Amniotic epithelial cell (primary cell): ENCODE measurements at regions not wholly inside any gene's neighbourhood (a gene's known extent, or its start where the extent isn't known, plus 50 kb on each side); places are given as distances from the start of the nearest gene placed in this dataset.
"Not testable (repeated sequence)": the region's sequence is repeated elsewhere in the genome, so short reads cannot be mapped to it uniquely, and the experiment has no call there.

Source experiments
- DNase-seq: peaks from one replicate; pipeline ENCODE4 v3.0.0-alpha.2; 2010; ENCODE audit warnings: low read depth

DNA sequence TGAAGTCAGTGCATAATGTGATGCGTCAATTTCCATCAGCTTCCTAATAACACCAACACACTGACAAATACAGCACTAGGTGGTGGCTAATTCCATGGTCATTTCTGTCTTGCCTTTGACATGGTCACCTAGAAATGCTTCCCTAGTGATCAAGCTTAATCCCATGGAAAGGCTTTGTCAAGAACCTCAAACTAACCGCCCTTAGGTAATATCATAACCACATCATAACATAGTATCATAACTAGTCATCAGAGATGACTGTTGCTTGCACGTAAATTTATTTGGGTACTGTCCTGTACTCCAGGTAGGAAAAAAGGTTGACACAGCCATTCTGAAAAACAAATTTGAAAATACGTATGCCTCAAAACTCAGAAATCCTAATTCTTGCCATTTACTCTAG is 471.8 kb downstream of the IRS1 start:
- no peak for DNase-seq

GRCh38 chr2:226325526-226325925 is 474.1 kb downstream of the IRS1 start:
- DNase-seq, result peak; percentile 12

DNA sequence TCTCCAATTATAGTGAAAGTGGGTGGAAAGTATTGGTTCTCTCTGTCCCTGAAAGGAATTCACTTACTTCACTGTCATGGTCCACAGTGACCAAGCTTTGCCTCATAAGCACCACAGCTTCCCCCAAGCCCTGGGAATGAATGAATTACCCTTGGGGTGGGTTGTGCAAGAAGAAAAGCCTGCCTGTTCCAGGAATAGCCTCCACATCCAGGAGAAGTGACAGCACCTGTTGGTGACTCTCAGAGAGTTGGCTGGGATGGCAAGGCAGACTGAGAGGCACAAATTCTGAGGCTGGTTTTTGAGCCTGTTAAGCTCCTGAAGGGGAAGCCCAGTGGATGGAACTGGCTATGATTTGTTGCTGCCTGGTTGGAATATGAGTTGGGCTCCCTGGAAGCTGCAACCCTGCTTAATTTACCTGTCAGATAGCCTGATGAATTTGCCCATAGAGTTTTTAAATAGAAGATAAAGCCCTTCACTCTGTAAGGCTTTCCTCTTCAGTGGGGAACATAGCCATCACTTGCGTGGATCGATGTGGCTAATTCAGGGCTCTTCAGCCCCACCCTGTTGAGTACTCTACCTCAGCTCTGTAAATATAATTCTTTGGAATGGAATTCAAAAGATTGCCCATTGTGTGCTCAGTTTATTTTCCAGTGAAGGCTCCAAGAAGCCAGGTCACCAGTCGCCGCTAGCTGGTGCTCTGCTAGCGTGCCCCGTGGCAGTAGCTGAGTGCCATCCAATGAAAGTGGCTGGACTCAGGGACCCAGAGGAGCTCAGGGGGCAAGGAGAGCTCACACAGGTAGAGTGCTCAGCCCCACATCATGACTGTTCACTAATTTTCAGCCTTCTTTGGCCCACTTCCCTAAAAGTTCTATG is 479.3 kb downstream of the IRS1 start:
- no peak for DNase-seq

- DNase-seq, result no peak
Measured at GRCh38 chr2:226317970-226318369, 481.6 kb downstream of the IRS1 start.

GRCh38 chr2:226313060-226313459 is 486.6 kb downstream of the IRS1 start:
- DNase-seq, result no peak

DNA sequence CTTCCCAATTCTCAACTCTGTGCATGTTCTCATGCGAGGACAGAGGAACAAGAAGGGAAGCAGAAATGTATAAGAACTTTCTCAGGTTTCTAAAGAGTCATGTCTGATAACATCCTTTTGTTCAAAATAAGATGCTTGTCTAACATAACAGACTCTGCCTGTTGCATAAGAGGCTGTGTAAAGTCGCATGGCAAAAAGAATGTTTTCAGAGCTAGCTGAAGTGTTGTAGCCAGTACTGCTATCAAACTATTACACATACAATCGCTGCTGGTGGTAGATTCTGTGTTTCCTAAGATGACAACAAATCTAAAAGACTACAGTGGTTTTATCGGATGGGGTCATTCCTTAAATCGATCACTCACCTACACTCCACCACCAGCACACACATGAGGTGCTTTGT is 487.5 kb downstream of the IRS1 start:
- DNase-seq, result peak; percentile 42

DNA sequence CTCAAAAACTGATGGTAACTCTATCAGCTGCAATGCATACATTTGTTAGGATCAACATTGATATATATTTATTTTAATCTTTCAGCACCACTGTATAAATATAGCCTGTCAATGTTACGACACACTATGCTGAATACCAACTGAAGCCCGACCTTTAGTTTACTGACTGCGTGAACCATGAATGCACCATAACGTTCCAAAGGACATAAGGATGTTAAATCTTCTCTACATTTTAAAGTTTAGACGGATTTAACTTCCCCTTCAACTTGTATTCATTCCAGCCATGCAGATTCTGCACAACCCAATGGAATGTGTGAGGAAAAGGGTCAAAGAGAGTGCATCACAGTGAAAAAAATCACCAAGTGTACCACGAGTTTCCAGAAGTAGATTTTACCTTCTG is 489.5 kb downstream of the IRS1 start:
- peak; percentile 24 for DNase-seq

GRCh38 chr2:226308986-226309385 is 490.6 kb downstream of the IRS1 start:
- DNase-seq, result no peak

DNA sequence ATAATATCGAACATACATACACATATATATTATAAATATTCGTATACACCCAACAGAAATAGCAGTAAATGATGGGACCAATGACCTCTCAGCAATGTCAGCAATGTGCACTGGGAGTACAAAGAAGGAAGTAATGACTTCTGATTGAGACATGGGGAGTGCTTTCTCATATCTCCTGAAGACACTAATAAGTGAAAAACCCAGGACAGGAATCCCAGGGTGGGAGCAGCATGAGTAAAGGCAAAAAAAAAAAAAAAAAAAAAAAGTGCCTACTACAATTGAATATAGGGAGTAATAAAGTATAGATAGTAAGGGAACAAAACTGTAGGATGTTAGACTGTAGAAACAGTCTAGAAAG is 491.3 kb downstream of the IRS1 start:
- DNase-seq, result no peak

DNA sequence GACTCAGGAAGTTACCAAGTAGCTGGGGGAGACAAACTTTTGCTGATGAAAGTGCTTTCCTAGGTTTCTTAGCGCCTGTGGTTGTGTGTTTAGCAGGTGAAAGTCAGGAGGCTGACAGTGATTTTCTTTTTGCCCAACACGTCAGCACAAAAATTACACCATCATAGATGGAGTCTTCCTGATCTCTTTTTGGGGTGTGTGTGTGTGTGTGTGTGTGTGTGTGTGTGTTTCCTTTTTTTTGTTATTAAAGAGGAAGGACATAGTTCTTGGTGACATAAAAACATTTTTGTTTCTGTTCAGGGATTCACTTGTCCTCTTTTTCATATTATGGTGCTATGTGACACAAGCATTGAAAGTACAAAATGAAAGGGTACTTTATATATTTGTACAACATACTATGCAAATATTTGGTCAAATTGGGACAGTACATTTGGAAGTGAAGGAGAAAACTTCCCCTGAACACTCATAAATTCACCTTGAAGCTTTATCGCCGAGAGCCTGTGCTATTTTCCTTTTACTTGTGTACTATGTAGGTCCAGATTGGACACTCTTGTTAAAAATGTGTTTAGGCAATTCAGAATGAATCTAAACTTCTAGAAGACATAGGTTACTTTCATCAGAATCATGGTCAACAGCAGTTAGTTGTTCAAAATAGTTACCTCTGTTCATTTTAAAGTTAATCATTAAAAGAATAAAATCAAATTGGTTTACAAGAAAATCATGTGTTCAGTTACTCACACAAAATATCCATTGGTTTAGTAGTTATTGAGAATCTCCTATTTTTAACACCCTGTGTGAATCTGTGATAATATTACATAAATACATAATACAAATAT is 491.9 kb downstream of the IRS1 start:
- DNase-seq, result no peak

- DNase-seq, result no peak
Measured at GRCh38 chr2:226306969-226307368, 492.7 kb downstream of the IRS1 start.

DNA sequence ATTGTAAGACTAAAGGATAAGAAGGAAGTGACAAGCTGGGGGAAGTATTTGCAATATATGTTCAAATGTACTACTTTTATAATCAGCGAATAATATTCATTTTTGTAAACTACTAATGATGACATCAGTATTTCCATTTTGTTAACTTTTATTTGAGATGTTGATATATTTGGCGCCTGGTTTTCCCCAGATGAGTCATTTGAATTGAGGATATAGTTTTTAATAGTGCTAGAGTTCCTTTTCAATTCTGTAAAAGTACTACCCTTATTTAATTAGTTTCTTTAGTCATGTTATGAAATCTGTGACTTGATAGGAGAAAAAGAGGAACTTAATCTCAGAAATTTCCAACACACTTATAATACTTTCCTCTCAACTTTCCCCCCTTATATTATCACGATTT is 495.3 kb downstream of the IRS1 start:
- no peak for DNase-seq

DNA sequence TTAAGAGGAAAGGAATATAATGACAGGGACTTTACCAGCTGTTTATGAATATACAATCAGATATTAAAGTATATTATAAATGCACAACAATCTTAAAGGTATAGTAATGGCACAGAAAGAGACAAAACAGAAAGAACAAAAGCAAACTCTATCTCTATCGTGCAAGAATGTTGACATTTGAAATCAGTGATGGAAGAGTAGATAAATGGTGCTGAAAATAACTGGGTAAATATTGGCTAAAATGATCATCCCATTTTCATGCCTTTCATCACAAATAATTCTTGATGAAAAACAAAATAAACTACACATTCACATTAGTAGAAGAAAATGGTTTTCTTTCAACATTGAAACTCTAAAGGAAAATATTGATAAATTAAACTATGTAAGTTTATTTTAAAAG is 495.9 kb downstream of the IRS1 start:
- no peak for DNase-seq

GRCh38 chr2:226300196-226300886 is 499.3 kb downstream of the IRS1 start:
- DNase-seq, result no peak

GRCh38 chr2:226299771-226300170 is 499.8 kb downstream of the IRS1 start:
- DNase-seq, result no peak

- DNase-seq, result no peak
Measured at GRCh38 chr2:226295681-226296080, 503.9 kb downstream of the IRS1 start.

- peak; percentile 60 for DNase-seq
Measured at GRCh38 chr2:226295123-226295522, 504.5 kb downstream of the IRS1 start.

GRCh38 chr2:226291281-226291680 is 508.3 kb downstream of the IRS1 start:
- DNase-seq, result not testable (repeated sequence)

DNA sequence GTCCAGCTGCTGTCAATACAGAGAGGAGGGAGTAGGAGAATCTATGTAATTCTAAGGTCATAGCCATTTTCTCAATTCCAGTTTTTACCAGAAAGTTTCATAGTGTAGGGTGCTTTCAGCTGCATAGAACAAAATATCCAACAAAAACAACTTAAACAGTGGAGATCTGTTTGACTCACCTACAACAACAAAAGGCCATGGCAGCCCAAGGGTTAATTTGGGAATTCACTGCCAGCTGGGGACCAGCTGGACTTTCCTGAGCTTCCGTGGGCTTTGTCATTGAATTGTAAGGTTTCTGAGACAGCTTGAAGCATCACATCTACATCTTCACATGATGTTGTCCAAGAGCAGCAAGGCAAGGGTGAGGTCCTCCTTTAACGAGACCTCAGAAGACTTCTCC is 512.7 kb downstream of the IRS1 start:
- DNase-seq, result no peak

GRCh38 chr2:226283796-226284195 is 515.8 kb downstream of the IRS1 start:
- no peak for DNase-seq

DNA sequence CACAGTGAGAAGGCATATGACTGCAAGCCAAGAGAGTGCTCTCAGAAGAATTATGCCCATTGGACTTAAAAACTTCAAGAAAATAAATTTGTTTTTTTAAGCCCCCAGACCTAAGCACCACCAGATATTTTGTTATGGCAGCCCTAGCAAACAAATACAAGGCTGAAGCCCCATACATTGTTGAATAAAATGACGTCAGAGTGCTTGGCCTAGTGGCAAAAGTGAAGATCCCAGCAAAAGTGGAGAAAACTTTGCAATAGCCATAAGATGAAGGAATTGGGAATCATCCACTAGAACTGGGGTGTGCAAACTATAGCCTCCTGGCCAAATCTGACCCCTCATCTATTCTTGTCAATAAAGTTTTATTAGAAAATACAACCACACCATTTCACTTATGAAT is 517.5 kb downstream of the IRS1 start:
- DNase-seq, result no peak

DNA sequence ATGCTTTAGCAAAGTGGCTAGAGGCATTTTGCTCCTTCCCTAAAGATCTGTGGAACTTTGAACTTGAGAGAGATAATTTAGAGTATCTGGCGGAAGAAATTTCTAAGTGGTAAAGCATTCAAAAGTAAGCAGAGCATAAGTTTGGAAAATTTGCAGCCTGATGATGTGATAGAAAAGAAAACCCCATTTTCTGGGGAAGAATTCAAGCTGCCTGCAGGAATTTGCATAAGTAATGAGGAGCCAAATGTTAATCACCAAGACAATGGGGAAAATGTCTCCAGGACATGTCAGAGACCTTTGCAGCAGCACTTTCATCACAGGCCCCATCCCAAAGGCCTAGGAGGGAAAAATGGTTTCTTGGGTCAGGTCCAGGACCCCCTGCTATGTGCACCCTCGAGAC is 519.5 kb downstream of the IRS1 start:
- DNase-seq, result not testable (repeated sequence)

DNA sequence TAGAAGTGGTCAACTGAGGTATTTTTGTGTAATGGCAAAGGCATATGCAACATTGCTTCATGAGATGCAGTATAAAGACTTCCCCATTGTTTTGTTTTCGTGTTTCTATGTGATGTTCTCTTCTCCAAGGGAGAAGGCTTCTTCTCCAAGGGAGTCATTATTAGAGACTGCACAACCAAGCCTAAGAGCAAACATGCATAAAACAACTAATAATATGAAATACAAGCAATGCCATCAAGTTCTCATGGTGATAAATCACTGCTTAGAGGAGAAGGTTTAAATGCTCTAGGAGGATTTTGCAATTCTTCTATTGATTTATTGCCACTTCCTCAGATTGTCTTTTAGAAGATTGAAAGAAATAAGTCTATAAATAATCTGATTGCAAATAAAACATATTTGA is 524.4 kb downstream of the IRS1 start:
- no peak for DNase-seq
